ENCODE measurements at regions not wholly inside any gene's neighbourhood (a gene's known extent, or its start where the extent isn't known, plus 50 kb on each side); places are given as distances from the start of the nearest gene placed in this dataset.

GRCh38 chr2:105643405-105644173, 101.1 kb upstream of the NCK2 start:
- no peak for TF ChIP-seq Cebpa-rat (IDR thresholded peaks at IDR 0.05)
- H3K27me3 ChIP-seq = no peaks in the 10 kb centered on the region
- no peak overlapping the region for H3K9ac ChIP-seq
- no peaks in the 10 kb centered on the region for H3K9me3 ChIP-seq
- no peaks in the 10 kb centered on the region for H4K20me1 ChIP-seq
- no peak overlapping the region for H3K4me3 ChIP-seq
- H3K4me1 ChIP-seq = peaks cover 12% of the 10 kb centered on the region
- no peak overlapping the region for H3K27ac ChIP-seq
- H3K36me3 ChIP-seq = no peaks in the 10 kb centered on the region
- H3K4me2 ChIP-seq = no peak overlapping the region

DNA sequence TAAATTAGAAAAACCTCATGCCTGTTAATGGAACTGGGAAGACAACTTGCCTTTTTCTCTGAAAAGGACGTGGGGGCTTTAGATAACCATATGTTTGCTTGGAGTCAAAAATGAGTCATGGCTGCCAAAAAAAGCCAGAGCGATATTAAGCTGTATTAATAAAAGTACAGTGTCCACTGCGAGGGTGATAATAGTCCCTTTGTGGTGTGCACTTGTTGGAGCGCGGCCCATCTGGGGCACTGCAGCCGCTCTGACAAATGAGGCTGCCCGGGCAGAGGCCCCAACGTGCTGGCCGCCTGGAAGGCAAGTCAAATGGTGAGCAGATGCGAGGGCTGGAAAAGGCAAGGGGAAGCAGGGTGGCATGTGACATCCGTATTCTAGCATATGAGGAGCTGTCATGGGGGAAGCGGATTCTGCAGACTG, 103.3 kb upstream of the NCK2 start:
- no peaks in the 10 kb centered on the region for H3K27me3 ChIP-seq
- no peak overlapping the region for H3K9ac ChIP-seq
- H3K4me1 ChIP-seq = peaks cover 12% of the 10 kb centered on the region
- no peak overlapping the region for H3K27ac ChIP-seq
- H4K20me1 ChIP-seq = no peaks in the 10 kb centered on the region
- H3K36me3 ChIP-seq = no peaks in the 10 kb centered on the region
- TF ChIP-seq Cebpa-rat (IDR thresholded peaks at IDR 0.05) = no peak
- no peak overlapping the region for H3K4me2 ChIP-seq
- H3K4me3 ChIP-seq = no peak overlapping the region
- H3K9me3 ChIP-seq = no peaks in the 10 kb centered on the region

DNA sequence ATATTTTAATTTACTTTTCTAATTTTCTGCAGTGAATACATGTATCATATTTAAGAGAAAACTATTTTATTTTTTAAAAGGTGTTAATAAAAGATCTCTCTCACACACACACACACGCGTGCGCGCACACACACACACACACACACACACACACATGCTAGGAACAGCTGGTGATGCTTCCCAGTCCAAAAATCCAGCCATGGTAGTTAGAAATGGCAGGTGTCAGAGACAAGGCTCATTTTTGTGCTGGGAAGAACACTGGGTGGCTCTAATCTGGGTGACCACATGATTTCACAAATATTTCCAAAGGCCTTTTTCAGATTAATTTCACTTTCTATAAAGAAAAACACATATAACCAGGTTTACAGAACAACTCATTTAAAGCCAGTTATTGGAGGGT, 104.5 kb upstream of the NCK2 start:
- H4K20me1 ChIP-seq = no peaks in the 10 kb centered on the region
- H3K4me3 ChIP-seq = no peak overlapping the region
- H3K4me1 ChIP-seq = peaks cover 5% of the 10 kb centered on the region
- no peaks in the 10 kb centered on the region for H3K9me3 ChIP-seq
- H3K27me3 ChIP-seq = no peaks in the 10 kb centered on the region
- no peaks in the 10 kb centered on the region for H3K36me3 ChIP-seq
- no peak overlapping the region for H3K4me2 ChIP-seq
- H3K9ac ChIP-seq = no peak overlapping the region
- TF ChIP-seq Cebpa-rat (IDR thresholded peaks at IDR 0.05) = no peak
- H3K27ac ChIP-seq = no peak overlapping the region

DNA sequence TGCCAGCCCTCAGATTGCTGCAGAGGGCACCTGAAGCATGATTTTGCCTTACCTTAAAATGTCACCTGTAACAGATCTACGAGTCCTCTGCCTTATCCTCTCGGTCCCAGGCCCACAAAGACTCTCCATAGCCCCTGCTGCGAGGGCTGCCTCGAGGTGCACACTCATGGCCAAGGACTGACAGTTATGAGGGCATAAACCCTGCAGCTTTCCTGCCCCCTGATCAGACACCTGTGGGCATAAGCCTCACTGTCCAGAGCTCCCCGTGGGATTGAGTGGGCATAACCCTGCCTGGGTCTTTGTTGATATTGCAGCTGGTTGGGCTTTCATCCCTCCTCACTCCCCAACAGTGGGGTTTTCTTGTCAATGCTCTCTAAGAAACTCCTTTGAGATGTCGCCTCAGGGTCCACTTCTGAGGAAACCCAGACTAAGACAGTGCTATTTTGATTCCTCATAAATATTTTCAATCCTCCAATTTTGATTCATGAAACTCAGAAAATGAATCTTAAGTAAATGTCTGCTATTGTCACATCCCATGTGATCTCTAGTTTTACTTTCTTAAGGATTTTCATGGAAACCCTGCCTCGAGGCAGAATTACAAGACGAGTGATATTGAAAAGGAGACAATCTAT, 108.5 kb upstream of the NCK2 start:
- H3K27ac ChIP-seq = no peak overlapping the region
- H4K20me1 ChIP-seq = no peaks in the 10 kb centered on the region
- H3K4me1 ChIP-seq = no peaks in the 10 kb centered on the region
- H3K27me3 ChIP-seq = no peaks in the 10 kb centered on the region
- no peak overlapping the region for H3K4me3 ChIP-seq
- H3K4me2 ChIP-seq = no peak overlapping the region
- H3K9me3 ChIP-seq = no peaks in the 10 kb centered on the region
- no peaks in the 10 kb centered on the region for H3K36me3 ChIP-seq
- H3K9ac ChIP-seq = no peak overlapping the region
- no peak for TF ChIP-seq Cebpa-rat (IDR thresholded peaks at IDR 0.05)

DNA sequence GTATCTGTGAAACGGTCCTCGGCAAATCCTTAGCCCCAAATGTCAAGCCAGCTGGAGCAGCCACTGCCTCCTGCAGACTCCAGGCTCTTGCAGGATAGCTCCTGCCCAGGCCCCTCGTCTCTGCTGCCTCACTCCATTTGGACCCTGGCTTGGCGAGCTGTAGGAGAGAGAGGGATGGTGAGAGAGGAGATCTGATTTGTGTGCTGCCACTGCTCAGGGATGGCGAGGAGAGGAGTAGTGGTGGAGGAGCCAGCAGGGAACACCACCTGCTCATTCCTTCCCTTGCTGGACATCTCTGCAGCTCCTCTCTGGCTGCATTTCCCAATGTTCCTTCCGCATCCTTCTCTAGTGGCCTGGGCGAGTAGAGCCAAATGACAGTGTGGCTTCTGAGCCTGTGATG, 109.1 kb upstream of the NCK2 start:
- Histone ChIP-seq H4K20me1 (no peaks in the 10 kb centered on the region), H3K9me3 (no peaks in the 10 kb centered on the region), H3K4me2 (no peak overlapping the region), H3K4me3 (no peak overlapping the region), H3K4me1 (no peaks in the 10 kb centered on the region), H3K27ac (no peak overlapping the region), H3K27me3 (no peaks in the 10 kb centered on the region), H3K36me3 (no peaks in the 10 kb centered on the region), H3K9ac (no peak overlapping the region)
- TF ChIP-seq Cebpa-rat (IDR thresholded peaks at IDR 0.05) = no peak

DNA sequence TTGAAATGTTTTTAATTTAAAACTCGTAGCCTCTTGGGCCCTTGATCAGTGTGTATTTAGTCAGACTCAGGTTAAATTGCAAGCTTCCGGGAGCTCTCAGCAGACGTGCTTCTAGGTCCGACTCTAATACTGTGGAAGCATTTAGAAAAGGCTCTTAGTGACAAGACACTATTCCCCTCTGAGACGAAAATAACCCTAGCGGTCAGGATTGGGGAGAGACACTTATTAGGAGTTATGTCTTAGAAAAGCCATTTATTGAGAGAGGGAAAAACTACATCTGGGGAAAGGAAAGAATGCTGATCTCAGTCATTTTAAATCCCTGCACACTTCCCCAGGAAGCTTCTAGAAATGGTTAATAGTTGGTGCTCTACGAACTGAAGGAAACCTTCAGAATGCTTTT, 110.5 kb upstream of the NCK2 start:
- H3K27me3 ChIP-seq = no peaks in the 10 kb centered on the region
- no peaks in the 10 kb centered on the region for H3K36me3 ChIP-seq
- peaks cover 13% of the 10 kb centered on the region for H3K4me1 ChIP-seq
- no peaks in the 10 kb centered on the region for H3K9me3 ChIP-seq
- no peak overlapping the region for H3K27ac ChIP-seq
- no peak overlapping the region for H3K4me3 ChIP-seq
- no peak overlapping the region for H3K4me2 ChIP-seq
- no peak for TF ChIP-seq Cebpa-rat (IDR thresholded peaks at IDR 0.05)
- H3K9ac ChIP-seq = no peak overlapping the region
- H4K20me1 ChIP-seq = no peaks in the 10 kb centered on the region

- Histone ChIP-seq H3K4me1 (peaks cover 35% of the 10 kb centered on the region), H3K4me2 (no peak overlapping the region)
- TF ChIP-seq Cebpa-rat (IDR thresholded peaks at IDR 0.05) = no peak
These were observed 112.8 kb upstream of the NCK2 start for GRCh38 chr2:105631922-105632321.

DNA sequence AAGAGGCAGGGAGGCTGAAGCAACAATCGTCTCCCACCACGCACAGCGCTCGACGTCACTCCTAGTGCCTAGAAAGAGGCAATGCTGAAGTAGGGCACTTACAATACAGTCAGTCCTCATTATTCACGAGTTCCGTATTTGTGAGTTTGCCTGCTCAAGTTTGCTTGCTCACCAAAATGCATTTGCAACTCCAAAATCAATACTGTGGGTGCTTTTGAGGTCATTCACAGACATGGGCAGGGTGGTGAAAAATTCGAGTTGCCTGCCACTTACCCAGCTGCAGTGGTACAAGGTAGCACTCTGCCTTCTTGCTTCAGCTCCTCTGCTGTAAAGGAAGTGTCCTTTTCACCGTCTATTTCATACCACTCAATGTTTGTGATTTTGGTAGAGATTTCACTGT, 113.7 kb upstream of the NCK2 start:
- Histone ChIP-seq H3K9ac (no peak overlapping the region), H3K4me1 (peaks cover 44% of the 10 kb centered on the region), H3K9me3 (peaks cover 16% of the 10 kb centered on the region; the same call in 1 of the 2 replicates), H3K36me3 (no peaks in the 10 kb centered on the region), H3K27me3 (no peaks in the 10 kb centered on the region), H3K4me2 (no peak overlapping the region), H3K27ac (no peak overlapping the region), H4K20me1 (no peaks in the 10 kb centered on the region), H3K4me3 (no peak overlapping the region)
- TF ChIP-seq Cebpa-rat (IDR thresholded peaks at IDR 0.05) = no peak

More at GRCh38 chr2:105631922-105632321, 112.8 kb upstream of the NCK2 start:
- Histone ChIP-seq H3K4me3 (no peak overlapping the region), H3K36me3 (no peaks in the 10 kb centered on the region), H3K27me3 (no peaks in the 10 kb centered on the region), H3K27ac (no peak overlapping the region), H3K9ac (no peak overlapping the region), H4K20me1 (no peaks in the 10 kb centered on the region), H3K9me3 (peaks cover 16% of the 10 kb centered on the region; the same call in 1 of the 2 replicates)

- Histone ChIP-seq H3K4me2 (peak overlapping the region; percentile 62), H3K4me1 (peaks cover 58% of the 10 kb centered on the region), H3K9ac (no peak overlapping the region), H4K20me1 (no peaks in the 10 kb centered on the region), H3K27ac (no peak overlapping the region), H3K9me3 (peaks cover 16% of the 10 kb centered on the region; the same call in 1 of the 2 replicates), H3K4me3 (no peak overlapping the region), H3K36me3 (no peaks in the 10 kb centered on the region), H3K27me3 (no peaks in the 10 kb centered on the region)
- no peak for TF ChIP-seq Cebpa-rat (IDR thresholded peaks at IDR 0.05)
These were observed 115.1 kb upstream of the NCK2 start for GRCh38 chr2:105629634-105630033.

DNA sequence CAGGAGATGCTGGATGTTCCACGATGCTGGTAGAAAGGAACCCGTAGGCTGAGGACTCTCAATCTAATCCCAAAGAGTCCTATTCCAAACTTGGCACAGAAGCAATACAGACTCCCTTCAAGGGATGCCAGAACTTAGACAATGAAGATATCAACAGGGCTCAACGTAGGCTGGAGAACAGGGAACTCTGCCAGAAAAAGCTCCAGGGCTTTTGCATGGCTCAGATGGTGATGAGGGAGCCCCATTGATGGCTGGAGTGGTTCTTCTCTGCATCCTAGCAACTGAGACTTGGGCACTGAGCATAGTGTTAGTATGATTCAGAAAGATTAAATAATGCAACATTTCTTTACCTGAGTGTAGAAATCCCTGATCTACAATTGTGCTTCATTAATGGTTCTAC, 117.2 kb upstream of the NCK2 start:
- H3K9ac ChIP-seq = no peak overlapping the region
- peak overlapping the region; percentile 72; the same call in 1 of the 2 replicates for H3K4me2 ChIP-seq
- no peak for TF ChIP-seq Cebpa-rat (IDR thresholded peaks at IDR 0.05)
- H3K27me3 ChIP-seq = no peaks in the 10 kb centered on the region
- no peak overlapping the region for H3K4me3 ChIP-seq
- no peaks in the 10 kb centered on the region for H3K36me3 ChIP-seq
- H3K9me3 ChIP-seq = peaks cover 16% of the 10 kb centered on the region; the same call in 1 of the 2 replicates
- peaks cover 74% of the 10 kb centered on the region for H3K4me1 ChIP-seq
- no peak overlapping the region for H3K27ac ChIP-seq
- H4K20me1 ChIP-seq = no peaks in the 10 kb centered on the region
